ENCODE measurements at regions not wholly inside any gene's neighbourhood (a gene's known extent, or its start where the extent isn't known, plus 50 kb on each side); places are given as distances from the start of the nearest gene placed in this dataset.

DNA sequence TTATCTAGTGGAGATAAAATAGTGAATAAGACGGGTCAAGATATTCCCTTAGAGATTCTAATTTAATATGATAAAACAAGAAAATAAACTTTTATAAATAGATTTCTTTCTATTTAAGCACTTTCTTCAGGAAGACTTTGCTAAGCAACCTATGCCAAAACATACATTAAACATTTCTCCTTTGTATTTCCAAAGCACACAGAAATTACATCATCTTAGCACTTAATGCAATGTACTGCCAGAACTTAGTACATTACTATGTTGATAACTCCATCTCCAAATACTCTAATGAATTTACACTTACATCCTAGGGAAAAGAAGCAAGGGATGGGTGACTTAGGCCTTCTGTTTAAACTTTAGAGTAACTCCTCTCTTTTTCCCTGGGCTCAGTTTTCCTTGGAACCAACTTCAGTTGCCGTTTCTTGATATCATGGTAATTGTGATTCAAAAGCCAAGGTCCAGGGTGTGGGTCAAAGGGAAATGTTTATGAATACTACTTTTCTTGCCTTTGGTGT, 322.6 kb upstream of the PCDH20 start:
- no peak for DNase-seq

DNA sequence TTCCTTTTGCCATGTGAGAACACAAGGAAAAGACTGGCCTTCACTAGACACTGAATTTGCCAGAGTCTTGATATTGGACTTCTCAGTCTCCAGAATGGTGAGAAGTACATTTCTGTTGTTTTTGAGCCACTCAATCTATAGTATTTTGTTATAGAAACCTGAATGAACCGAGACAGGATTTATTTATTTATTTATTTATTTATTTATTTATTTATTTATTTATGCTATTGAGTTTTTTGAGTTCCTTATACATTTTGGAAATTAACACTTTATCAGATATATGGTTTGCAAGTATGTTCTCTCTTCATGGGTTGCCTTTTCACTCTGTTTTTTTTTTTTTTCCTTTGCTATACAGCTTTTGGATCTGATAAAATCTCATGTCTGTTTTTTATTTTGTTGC, 319.0 kb upstream of the PCDH20 start:
- no peak for DNase-seq

DNA sequence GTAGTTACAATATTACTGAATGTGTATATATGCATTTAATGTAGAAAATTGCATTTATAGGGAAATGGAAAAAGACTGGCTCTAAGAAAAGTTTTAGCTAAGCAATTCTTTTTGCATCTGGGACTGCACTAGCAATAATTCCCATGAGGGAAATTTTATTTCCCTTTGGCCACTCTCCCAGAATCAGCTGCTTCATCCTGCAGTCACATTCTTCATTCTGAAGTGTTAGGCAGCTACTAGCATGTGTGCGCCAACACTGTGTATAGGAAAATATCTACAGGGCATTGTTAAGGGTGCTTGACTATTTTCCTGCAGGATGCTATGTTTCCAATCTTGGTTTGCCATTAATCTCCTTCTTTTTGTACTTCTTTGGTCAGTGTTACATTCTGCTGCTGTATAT, 312.8 kb upstream of the PCDH20 start:
- DNase-seq, result no peak

DNA sequence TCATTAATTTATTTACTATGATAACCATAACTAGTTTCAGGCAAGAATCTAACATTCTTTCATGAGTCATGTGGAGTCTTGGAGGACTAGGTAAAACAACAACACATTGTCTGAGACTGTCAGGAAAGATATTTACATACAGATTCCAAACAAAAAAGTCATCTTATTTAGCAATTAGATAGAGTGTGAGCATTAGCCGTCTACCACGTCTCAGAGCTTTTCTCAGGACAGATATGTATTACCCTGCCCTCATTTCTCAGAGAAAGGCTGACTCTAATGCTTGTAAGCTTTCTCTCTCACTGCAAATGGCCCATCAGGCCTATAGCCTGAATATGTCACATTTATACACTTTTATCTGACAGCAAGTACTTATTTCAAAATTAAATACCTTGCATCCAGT, 312.1 kb upstream of the PCDH20 start:
- DNase-seq, result no peak

DNA sequence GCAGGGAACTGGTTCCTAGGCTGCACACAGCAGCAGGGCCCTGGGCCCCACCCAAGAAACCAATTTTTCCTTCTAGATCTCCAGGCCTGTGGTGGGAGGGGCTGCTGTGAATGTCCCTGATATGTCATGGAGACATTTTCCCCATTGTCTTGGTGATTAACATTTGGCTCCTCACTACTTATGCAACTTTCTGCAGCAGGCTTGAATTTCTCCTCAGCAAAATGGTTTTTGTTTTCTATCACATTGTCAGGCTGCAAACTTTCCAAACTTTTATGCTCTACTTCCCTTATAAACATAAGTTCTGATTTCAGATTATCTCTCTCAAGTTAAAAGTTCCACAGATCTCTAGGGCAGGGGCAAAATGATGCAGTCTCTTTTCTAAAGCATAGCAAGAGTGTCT, 310.2 kb upstream of the PCDH20 start:
- no peak for DNase-seq

DNA sequence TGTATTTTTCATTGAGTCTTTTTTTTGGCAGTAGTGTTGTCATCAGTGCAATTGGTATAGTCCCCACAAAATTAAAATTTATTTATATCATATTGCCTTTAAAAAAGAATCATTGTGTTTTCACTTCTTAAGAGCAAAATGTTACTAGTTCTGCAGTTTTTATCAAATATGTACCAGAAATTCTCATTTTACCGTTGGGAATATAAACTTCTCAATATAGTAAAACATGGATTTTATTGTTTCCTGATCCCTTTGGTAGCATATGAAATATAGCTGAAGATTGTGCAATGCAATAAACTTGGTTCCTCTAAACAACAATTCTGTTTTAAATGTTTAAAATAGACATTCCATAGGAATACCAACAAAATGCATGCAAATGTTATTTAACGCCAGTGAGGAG, 306.5 kb upstream of the PCDH20 start:
- DNase-seq, result no peak

DNA sequence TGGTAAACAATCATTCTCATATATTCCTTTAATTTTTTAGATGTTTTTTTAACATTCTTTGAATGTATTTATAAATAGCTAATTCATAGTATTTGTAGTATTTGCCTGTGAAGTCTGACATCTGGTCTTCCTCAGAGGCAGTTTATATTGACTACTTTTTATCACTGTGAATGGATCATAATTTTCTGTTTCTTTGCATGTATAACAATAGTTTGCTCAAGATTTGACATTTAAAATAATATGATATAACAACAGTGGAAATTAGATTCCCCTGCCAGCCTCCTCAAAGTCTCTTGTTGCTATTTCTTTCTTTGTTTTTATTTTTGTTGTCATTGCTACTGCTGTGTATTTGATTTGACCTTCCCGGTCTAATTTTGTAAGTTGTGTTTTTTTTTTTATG, 297.0 kb upstream of the PCDH20 start:
- DNase-seq, result no peak

DNA sequence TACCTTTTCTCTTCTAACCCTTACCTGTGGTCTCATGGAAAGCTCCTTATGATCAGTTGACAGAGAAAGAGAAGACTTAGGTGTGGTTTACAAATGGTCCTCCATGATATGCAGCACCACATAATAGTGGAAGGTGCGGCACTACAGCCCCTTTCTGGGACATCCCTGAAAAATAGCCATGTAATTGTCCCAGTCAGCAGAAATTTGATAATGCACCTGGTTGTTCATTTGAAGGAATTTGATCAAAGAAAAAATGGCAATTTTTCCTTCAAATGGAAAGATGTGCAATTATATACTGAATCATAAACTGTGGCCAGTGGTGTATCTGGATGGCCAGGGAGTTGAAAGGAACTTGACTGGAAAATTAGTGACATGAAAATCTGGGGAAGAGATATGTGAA, 293.6 kb upstream of the PCDH20 start:
- DNase-seq, result no peak

DNA sequence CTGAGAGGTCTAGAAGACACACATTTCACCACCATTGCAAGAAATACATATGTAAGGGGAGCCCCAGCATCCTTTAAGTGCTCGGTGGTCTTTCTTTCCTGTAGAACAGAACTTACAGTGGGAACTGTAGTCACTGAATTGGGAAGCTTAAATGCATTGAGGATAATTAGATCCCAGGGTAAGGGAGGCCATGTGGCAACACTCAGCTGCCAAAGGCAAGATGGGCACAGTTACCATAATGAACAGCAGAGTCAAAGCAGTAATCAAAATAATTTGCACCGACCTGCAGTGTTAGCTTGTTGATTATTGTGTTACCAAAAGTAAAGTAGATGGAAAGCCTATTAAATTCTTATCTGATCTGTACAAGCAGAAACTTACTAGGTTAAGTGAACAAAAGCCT, 291.2 kb upstream of the PCDH20 start:
- DNase-seq, result no peak

DNA sequence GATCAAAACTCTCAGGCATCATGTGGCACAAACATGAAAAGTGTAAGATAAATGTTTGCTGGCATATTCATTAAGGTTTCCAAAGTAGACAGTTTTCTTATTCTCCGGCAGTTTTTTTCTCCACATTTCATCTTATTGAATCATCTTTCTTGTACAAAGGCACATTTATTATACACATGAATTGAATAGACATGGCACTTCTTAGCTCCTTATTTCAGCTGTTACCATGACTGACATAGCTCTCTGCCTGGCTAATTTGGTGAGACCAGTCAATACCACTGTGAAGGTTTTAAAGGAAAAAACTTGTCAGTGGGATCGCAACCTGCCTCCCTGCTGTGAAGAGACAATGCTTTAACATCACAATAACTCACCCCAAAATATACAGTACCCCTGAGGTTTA, 285.0 kb upstream of the PCDH20 start:
- DNase-seq, result no peak

DNA sequence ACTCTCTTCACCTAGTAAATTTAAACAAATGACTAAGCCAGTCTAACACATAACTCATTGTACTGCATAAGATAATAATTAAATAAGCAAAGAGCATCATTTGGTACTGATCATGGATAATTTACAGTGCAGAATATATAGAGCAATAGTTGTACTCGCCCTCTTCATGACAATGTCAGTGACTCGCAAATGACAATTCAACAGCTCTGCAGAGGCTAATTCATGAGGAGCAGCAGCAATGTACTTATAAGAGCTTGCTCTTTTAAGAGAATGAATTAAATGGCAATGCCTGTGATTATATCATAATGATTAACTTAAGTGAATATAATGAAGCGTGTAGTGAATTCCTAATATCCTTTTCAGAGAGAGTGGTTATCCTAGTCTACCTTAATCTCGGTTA, 284.5 kb upstream of the PCDH20 start:
- no peak for DNase-seq

DNA sequence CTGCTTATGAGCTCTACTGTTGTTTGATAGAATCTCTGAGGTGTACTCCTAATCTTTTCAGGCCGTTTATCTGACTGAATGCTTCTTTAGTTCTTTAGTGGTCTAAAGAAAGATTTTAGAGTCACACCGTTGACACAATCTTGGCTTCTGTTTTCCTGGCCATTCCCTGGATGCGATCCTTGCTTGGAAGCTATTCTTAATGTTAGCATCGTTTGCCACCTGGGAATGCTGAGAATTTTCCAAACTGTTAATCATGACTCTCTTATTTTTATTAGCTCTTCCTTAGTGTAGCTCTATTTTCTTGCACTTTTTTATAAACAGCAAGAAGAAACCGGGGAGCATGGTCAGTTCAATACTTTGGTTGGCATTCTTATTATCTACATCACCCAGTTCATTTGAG, 281.0 kb upstream of the PCDH20 start:
- DNase-seq, result no peak

DNA sequence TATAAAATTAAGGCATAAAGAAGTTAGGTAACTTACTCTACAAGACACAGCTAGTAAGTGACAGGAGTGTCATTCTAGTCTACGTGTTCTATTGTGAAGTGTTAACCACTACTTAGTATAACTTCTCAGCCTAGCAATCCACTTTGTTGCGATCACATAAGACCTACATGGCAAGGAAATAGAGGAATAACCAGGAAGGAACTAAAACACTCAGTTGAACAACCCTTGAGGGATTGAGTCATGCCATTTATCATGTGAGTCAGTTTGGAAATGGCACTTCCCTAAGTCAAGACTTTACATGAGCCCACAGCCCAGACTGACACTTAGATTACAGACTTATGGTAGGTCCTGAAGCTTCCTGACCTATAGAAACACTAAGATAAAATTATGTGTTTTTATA, 279.5 kb upstream of the PCDH20 start:
- no peak for DNase-seq

DNA sequence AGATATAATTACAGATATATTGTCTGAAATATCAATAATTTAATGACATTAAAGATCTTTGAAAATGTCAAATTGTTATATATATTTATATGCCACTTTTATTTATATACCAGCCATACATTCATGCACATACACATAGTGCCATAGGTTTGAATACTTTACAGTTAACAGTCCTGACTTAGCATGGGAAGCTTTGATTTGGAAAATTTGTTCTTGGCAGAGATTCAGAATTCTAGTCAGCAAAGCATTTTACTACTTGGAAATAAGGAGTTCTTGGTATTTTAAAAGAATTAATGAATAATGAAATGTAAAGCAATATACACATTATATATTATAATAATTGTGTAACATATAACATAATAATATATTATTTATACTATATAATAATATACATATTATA, 277.0 kb upstream of the PCDH20 start:
- DNase-seq, result no peak

DNA sequence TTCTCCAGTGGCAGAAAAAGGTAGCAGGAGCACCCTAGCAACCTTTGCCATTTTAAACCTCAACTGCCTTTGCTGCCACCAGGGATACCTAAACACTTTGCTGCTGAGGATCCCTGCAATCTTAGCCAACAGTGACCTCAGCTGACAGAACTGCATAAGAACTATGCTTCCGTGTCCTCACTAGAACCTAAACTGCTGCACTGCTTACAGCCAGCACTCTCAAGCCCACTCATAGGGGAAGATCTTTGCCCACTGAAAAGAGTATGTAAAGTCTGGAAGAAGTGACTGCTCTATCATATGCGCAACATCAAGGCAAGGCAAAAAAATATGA, 270.0 kb upstream of the PCDH20 start:
- DNase-seq, result peak in 1 of 2 donors; percentile 5

DNA sequence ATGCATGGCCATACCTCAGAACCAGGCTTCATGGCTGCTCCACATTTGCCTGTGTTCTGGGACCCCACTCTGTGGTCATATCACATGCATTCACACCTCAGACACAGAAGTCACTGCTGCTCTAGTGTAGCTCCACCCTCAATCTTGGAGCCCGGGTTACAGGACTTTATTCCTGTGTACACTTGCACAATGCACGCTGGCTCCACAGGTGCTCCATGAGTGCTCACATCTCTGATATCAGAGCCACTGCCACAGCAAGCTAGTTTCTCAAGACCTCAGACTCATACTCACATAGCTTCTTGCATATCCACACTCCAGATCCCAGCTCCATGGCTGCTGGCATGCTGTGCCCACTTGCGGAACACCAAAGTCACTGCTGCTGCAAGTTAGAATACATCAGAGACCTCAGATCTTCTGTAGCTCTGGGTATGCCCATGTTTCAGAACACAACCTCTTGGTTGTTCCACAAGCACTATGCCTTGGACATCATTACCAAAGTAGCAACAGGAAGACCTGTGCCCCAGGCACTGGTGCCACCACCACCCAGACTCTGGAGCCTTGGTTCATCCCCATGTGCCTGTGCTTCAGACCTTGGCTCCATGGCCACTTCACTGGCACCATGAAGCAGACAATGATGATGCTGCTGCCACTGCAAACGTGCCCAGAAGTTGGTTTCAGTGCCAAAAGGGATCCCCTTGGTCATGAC, 269.5 kb upstream of the PCDH20 start:
- no peak for DNase-seq

DNA sequence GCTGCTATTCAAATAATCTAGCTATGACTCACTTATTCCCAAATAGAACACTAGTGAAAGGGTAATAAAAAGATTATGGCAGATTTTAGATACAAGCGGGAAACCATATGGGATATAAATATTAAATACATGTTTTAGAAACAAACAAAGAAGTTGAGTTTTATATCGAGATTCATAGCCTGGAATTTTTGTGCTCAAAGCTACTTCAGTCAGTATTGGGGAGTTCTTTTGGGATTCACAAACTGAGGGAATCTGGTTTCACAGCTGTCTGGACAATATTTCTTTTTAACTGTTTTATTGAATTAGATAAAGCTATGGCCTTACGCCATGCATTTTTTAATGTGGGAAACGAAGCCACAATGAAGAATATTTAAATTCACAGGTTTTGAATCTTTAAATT, 257.1 kb upstream of the PCDH20 start:
- DNase-seq, result no peak

DNA sequence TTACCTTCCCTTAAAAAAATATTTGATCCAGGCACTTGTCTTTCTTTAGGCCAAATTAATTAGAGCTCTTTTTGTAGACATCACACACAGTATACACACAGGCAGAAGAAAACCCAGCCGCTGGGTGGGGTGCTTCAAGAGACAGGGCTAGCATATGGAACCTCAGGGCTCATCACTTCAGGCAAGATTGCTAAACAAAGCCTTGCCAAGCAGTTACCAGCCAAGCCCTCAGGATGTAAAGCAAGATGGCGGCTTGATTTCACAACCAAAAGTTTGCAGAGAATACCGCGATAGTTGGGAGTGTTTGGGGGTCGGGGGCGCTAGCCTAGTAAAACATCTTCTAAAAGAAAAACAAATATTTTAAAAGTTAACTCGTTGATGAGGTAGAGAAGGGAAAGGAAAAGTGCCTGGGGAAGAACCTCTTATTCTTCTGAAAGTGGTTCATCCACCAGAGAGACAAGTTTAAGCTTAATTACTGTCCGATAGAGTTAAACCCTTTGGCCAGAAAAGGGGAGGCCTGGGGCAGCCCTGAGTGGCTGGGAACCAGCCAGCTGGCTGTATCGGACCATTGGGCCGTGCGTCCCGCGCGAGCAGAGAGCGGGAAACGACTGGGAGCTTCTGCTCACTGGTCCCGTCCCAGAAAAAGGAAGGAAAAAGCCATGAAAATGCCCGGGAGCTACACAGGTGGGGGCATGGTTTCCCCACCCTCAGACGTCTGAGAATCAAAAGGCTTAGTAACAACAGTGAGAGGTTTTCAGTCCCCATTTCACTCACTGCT, 254.9 kb upstream of the PCDH20 start:
- no peak for DNase-seq

DNA sequence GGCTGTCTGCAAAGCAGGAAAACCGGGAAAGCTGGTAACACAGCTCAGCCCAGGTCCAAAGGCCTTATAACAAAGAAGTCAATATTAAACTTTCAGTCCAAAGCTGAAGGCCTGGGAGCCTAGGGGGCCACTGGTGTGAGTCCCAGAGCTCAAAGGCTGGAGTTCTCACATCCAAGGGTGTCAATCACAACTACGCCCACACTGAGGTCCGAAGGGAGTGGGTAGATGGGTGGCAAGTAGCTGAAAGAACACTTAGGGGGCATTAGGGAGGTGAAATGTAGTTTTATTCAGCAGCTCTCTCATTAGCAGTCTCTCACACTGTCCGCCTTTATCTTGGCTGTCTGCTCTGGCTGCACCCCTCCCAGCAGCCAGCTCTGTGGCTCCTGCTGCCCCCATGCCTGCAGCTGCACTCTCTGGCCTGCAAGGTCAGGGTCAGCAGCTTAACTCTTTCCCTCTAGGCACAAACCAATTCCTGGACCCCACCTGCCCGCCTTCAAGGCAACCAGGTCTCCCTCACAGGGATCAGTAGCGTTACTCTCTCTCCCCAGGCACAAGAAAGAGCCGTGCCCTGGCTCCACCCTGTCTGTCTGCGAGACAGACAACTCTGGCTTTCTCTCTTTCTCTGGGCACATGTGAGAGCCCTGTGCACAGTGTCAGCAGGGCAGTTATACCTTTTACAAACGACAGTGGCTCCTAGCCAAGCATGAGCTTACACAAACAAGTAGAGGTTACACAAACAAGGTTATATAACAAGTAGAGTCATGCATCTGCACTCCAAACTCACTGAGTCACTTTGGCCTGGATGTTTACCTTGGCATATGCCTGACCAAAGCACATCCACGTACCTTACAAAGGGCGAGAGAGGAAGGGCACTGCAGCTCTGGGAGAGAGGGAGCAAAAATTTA, 249.4 kb upstream of the PCDH20 start:
- DNase-seq, result no peak

DNA sequence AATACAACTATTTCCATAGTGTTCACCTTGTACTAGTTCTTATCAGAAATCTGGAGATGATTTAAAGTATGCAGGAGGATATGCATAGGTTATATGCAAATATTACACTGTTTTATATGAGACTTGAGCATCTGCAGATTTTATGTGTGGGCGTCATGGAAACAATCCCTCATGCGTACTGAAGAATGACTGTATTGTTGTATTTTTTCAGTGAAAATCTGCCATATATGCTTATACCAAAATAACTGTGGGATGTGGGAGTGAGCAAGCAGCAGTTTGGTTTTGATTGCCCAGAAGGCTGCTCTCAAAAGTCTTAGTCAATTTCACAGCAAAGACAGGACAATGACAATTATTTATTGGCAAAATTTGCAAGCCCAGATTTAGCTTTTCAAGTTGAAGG, 238.8 kb upstream of the PCDH20 start:
- DNase-seq, result peak in 1 of 2 donors; percentile 7

DNA sequence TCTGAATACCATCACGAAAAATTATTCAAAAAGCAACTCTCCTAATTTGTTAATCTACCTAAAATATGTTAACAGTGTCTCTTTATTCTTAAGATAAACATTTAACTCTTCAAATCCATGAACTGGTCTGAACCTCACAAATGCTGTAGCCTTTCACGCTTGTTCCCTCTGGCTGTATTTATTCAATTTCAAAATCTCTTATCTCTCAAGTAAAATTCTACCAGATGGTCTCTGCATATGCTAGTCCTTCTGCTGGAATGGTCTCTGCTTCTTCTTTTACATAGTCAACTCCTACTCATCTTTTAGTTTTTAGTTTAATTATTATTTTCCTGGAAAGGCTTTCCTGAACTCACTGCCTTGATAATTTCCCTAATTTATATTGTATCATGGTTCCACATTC, 232.9 kb upstream of the PCDH20 start:
- DNase-seq, result peak in 1 of 2 donors; percentile 18

DNA sequence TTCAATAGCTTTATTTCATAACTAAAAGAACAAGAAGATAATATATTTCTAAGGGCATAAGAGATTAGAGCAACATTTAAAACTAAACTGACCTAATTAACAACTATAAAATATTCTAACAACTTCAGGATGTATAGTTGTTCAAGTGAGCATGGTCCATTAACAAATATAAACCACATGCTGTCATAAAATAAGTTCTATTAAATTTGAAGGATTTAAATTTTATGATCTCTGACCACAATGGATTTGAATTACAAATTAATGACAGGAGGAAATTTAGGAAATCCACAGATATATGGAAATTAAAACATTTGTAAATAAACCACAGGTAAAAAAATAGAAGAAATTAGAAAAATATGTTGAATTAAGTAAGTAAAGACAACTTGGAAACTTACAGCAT, 196.5 kb upstream of the PCDH20 start:
- no peak for DNase-seq

DNA sequence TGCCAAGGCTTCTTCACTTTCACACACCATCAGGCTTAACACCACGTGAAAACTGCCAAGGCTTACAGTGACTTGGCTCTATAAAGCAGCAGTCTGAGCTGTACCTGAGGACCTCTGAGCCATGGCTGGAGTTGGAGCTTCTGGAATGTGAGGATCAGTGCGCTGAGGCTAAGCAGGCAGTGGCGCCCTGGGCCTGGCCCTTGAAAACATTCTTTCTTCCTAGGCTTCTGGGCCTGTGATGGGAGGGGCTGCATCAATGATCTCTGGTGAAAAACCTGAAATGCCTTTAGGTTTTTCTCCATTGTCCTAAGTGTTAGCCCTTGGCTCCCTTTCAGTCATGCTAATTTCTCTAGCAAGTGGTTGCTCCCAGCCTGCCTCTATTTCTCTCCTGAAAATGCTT, 192.5 kb upstream of the PCDH20 start:
- no peak for DNase-seq

Measured in hippocampal formation (tissue), 2 donors.